HG03457 (cell line): ENCODE measurements at regions not wholly inside any gene's neighbourhood (a gene's known extent, or its start where the extent isn't known, plus 50 kb on each side); places are given as distances from the start of the nearest gene placed in this dataset.

ENCODE experiments used
- ATAC-seq: cut with Tn5 transposase; IDR thresholded peaks from one replicate; pipeline ENCODE4 v1.9.1; 2021; ENCODE audit warnings: moderate number of reproducible peaks; ENCODE audit not compliant: unreplicated experiment

DNA sequence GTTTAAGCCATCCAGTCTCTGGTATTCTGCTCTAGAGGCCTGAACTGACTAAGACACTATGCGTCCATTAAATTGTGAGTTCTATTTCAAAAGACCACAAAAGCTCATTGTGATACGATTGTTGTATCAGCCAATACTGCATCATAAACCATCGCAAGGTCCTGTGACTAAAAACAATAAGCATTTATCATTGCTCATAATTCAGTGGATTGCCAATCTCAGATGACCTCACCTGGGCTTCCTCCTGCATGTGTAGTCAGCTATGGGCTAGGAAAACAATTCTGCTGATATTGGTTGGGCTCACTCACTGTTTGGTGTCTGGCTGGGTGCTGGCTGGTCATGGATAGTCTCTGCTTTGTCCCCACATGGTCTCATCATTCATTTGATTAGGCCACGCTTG is 592.7 kb upstream of the BTBD3 start:
- ATAC-seq = no peak

GRCh38 chr20:11328839-11329238 is 588.9 kb upstream of the BTBD3 start:
- no peak for ATAC-seq

DNA sequence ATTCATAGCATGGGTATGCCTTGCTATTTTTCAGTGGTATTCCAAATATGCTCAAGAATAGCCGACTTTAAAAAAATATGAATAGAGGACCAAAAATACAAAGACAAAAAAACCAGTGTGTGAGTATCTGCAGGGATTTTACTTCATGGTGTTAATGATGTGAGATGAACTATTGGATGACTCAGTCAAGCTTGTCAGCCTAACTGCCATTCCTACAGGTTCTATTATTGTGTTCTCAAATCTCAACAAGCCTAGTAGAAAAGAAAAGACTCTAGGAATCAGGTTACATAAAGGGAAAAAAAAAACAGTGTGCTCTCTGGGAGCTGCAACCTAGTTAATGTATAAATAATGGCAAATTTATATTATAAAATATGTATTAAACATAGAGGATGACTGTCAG is 588.4 kb upstream of the BTBD3 start:
- no peak for ATAC-seq

DNA sequence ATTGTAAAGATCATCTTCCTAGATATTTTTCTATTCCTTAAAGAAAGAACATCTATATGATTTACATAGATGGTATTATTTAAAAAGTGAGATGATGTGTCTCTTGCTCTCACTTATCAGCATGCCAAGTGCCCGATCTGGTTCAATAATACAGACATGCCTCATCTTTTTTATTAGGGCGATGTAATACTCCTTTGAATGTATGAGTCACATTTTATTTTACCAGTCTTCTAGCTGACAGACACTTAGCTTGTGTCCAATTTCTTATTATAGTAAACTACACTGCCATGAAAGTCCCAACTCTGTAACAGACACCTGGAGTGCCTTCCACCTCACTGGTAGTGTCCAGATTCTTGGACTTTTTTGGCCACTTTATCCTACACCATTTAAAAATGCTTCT is 586.6 kb upstream of the BTBD3 start:
- ATAC-seq = no peak

- no peak for ATAC-seq
Measured at GRCh38 chr20:11332381-11332780, 585.3 kb upstream of the BTBD3 start.

DNA sequence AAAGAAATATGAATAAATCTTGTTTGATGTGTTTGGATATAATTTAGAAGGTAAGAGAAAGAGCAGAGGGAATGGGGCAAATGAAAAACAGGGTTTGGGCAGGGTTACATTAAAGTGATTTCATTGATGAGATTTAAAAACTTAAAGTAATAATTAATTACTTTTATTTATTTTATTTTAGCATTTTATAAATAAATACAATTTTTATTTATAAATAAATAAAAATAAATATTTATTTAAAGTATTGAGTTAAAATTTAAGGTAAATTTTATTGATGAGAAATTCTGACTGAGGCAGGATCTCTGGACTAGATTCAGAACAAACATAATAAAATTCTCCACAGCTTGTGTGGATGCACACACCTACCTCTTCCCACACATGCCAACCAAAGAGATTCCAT is 584.1 kb upstream of the BTBD3 start:
- ATAC-seq = no peak

- ATAC-seq = no peak
Measured at GRCh38 chr20:11337361-11338130, 580.1 kb upstream of the BTBD3 start.

- no peak for ATAC-seq
Measured at GRCh38 chr20:11338496-11339306, 579.0 kb upstream of the BTBD3 start.

- ATAC-seq = no peak
Measured at GRCh38 chr20:11344939-11345338, 572.8 kb upstream of the BTBD3 start.

- no peak for ATAC-seq
Measured at GRCh38 chr20:11347738-11348137, 570.0 kb upstream of the BTBD3 start.

DNA sequence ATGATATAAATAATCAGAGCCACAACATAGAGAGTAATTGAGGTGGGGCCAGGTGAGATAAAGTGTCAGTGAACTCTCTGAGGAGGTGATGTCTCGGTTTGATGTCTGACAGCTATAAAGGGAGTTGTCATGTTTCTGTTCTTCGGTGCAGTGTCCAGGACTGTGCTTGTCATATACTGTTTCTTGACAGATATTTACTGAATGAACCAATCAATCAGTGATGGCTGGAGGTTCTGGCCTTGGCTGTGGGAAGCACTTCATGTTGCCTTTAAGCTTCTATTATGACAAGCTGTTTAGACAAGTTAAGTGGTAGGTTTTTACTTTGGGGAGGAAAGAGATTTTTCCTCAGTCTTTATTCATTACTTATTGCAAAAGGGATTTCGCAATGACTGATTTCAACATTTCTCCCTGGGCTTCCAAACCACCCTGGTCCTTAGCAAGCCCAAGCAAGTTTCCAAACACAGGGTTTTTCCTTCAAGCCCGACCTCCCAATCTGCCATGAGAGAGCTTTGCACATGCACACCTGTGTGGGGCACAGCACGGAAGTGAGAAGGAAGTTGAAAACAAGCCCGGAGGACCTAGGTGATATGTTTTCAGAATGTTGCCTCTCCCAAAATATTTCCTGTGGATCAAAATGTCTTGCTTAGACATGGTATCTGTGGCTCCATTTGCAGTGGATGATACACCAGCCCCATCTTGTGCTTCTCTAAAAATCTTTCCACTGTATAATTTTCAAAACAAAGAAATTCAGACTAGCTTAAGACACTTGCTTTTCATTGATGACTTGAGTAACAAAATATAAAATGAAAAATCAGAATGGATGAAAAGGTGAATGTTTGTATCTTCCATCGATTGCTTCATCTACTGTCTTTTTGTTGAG is 567.3 kb upstream of the BTBD3 start:
- no peak for ATAC-seq

- no peak for ATAC-seq
Measured at GRCh38 chr20:11352041-11352440, 565.7 kb upstream of the BTBD3 start.

- no peak for ATAC-seq
Measured at GRCh38 chr20:11354846-11355245, 562.8 kb upstream of the BTBD3 start.

- ATAC-seq = no peak
Measured at GRCh38 chr20:11355345-11355744, 562.3 kb upstream of the BTBD3 start.

DNA sequence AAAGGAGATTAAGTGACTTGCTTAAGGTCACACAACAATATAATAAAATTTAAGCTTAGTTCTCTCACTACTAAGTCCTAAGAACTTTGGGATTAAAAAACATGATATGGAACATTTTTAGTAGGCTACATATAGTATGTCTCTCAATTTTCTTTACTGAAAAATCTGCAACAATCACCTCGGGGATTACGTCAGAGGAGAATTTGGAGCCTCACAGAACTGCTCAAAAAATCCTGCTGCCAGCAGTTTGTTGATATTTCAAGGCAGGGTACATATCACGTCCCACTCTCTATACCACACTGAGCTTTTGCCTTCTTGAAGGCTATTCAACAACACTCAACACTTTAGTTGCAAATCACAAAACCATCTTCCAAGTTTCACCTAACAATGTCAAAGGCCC is 561.6 kb upstream of the BTBD3 start:
- ATAC-seq = no peak

DNA sequence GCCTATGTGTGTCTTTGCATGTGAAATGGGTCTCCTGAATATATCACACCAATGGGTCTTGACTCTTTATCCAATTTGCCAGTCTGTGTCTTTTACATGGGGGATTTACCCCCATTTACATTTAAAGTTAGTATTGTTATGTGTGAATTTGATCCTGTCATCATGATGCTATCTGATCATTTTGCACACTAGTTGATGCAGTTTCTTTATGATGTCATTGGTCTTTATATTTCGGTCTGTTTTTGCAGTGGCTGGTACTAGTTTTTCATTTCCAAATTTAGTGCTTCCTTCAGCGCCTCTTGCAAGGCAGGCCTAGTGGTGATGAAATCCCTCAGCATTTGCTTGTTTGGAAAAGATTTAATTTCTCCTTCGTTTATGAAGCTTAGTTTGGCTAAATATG is 555.2 kb upstream of the BTBD3 start:
- no peak for ATAC-seq

- no peak for ATAC-seq
Measured at GRCh38 chr20:11364736-11365135, 553.0 kb upstream of the BTBD3 start.

DNA sequence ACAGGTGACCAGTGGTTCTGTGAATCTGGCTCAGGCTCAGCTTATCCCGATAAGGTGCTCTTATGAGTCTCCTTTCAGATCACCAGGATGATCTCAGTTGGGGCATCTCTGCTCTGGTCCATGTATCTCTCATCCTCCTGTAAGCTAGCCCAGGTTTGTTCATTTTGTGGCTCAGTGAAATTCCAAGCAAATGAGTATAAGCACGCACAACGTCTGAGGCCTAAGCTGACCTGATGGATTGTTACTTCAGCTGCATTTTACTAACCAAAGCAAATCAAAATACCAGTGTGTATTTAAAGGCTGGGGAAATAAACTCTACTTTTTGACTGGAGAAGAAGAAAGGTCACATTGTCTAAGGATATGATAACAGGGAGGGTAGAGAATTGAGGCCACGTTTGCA is 551.0 kb upstream of the BTBD3 start:
- ATAC-seq = no peak

DNA sequence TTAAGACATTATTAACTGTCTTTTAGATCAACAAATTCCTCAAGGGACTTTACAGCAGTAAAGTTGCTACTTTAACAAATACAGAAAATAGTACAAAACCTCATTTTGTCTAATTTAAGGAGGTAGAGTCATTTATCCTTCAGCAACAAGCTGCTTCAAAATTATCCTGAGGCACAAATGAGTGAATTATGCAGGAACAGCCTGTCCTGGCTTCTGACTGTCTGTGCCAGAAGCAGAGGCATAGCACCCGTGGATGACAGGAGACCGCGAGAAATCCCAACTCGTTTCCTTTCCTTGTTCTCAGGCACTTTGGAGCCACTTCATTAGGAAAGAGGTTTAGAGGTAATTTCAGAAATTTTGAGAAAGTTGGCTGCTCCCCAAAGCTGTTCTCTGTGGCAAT is 549.2 kb upstream of the BTBD3 start:
- ATAC-seq = no peak

DNA sequence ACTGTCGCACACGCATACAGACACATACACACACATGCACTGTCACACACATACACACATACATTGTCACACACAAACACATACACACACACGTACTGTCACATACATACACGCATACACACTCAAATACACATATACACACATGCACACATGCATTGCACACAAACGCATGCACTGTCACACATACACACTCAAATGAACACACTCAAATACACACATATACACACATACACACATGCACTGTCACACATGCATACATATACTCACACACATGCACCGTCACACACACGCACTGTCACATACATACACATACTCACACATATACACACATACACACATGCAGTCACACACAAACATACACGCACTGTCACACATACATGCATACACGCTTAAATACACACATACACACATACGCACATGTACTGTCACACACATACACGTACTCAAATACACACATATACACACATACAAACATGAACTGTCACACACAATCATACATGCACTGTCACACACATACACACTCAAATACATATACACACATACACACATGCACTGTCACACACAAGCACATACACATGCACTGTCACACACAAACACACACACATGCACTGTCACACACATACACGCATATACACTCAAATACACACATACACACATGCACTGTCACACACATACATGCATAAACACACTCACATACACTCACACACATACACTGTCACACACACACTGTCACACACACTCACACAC is 548.6 kb upstream of the BTBD3 start:
- no peak for ATAC-seq

DNA sequence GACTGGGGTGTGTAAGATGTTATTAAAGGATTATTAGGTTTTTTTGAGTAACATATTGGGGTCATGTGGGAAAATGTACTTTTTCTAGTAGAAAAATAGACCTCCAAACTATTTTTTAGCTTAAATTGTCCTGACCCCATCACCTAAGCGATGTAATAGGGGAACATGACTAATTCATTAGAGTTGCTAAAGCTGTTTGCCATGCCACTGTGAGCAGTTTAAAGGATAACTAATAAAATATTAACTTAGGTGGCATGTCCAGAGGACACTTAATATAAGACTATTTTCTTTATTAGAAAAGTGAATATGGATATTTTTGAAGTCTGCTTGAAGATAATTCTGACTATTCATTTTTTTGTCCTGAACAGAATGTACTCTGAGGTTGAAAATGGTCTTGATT is 545.9 kb upstream of the BTBD3 start:
- no peak for ATAC-seq
